Lung (tissue), 11 donors: ENCODE measurements at regions not wholly inside any gene's neighbourhood (a gene's known extent, or its start where the extent isn't known, plus 50 kb on each side); places are given as distances from the start of the nearest gene placed in this dataset.

ENCODE experiments used
- ATAC-seq: fragments of 200-7000 bp; cut with Tn5 transposase; one replicate; pipeline ENCODE4 v1.9.1; 2020; ENCODE audit warnings: moderate number of reproducible peaks; ENCODE audit not compliant: insufficient read depth, low FRiP score
- DNase-seq, 3 donors: peaks; one replicate each; pipeline ENCODE4 v3.0.0-alpha.2; 2013 to 2017
- H3K27ac ChIP-seq, 2 donors: one replicate each; pipeline ENCODE4 v1.5.1; 2013; ENCODE audit warnings: mild to moderate bottlenecking in 2 of 2, moderate library complexity in 2 of 2, control low read depth in 1 of 2, inconsistent platforms in 1 of 2, low read depth in 1 of 2, low read length in 1 of 2
- H3K27me3 ChIP-seq, 3 donors: one replicate each; pipeline ENCODE4 v1.5.1; 2013; ENCODE audit warnings: low read length in 2 of 3; ENCODE audit not compliant: control insufficient read depth in 3 of 3, insufficient read depth in 3 of 3
- H3K36me3 ChIP-seq, 4 donors: one replicate each; pipeline ENCODE4 v1.5.1; 2013; ENCODE audit warnings: low read length in 4 of 4, mild to moderate bottlenecking in 1 of 4, moderate library complexity in 1 of 4; ENCODE audit not compliant: control insufficient read depth in 4 of 4, insufficient read depth in 4 of 4
- H3K4me1 ChIP-seq, 5 donors: one replicate each; pipeline ENCODE4 v1.5.1; 2013; ENCODE audit warnings: low read length in 5 of 5, mild to moderate bottlenecking in 2 of 5, moderate library complexity in 1 of 5; ENCODE audit not compliant: control insufficient read depth in 5 of 5, insufficient read depth in 5 of 5
- H3K4me3 ChIP-seq: one replicate; pipeline ENCODE4 v1.5.1; 2013; ENCODE audit warnings: mild to moderate bottlenecking, control low read depth, moderate library complexity
- H3K9ac ChIP-seq, 2 donors: one replicate each; pipeline ENCODE4 v1.5.1; 2013; ENCODE audit warnings: low read length in 2 of 2, control low read depth in 1 of 2; ENCODE audit not compliant: insufficient read depth in 1 of 2
- H3K9me3 ChIP-seq, 4 donors: one replicate each; pipeline ENCODE4 v1.5.1; 2013; ENCODE audit warnings: low read length in 3 of 4, mild to moderate bottlenecking in 1 of 4, moderate library complexity in 1 of 4; ENCODE audit not compliant: control insufficient read depth in 4 of 4, insufficient read depth in 3 of 4
- CTCF ChIP-seq: IDR thresholded peaks from 2 replicates; pipeline ENCODE4 v1.5.1; 2012; ENCODE audit warnings: mild to moderate bottlenecking; ENCODE audit errors: control extremely low read depth, extremely low read depth
- WGBS, 2 donors: extraction: QIAGEN DNeasy Blood & Tissue Kit; methylation state at CpG; one replicate each; pipeline ENCODE4 v1.1.7; 2013; 5-methylcytosine and 5-hydroxymethylcytosine counted together
- donor health status: control.
- donor health status: control.
- donor health status: Bipolar disorder and iron deficiency.
- donor health status: healthy.
- donor health status: DM: yes; HTN: yes; CAD: no.

GRCh38 chr14:30034152-30034551 lies 106.5 kb upstream of the PRKD1 start:
- Histone ChIP-seq H3K27me3 (no peaks in the 10 kb centered on the region), H3K4me1 (no peaks in the 10 kb centered on the region), H3K4me3 (no peak overlapping the region), H3K9ac (no peak overlapping the region), H3K27ac (no peak overlapping the region), H3K9me3 (no peaks in the 10 kb centered on the region), H3K36me3 (no peaks in the 10 kb centered on the region)
- DNase-seq (peak in 2 of 3 donors; percentile 1 to 5), ATAC-seq (no peak)
- TF ChIP-seq CTCF, result no peak
- 64 to 72% methylated on average over 1 of the region's 1 CpG for WGBS, 2 donors

- ATAC-seq, result no peak
- no peak for DNase-seq
- 54 to 60% methylated on average over 1 of the region's 1 CpG for WGBS, 2 donors
- Histone ChIP-seq H3K4me1 (no peaks in the 10 kb centered on the region), H3K9me3 (no peaks in the 10 kb centered on the region), H3K27ac (no peak overlapping the region), H3K36me3 (no peaks in the 10 kb centered on the region), H3K27me3 (no peaks in the 10 kb centered on the region), H3K9ac (no peak overlapping the region), H3K4me3 (no peak overlapping the region)
- TF ChIP-seq CTCF, result no peak
These were observed 107.7 kb upstream of the PRKD1 start for GRCh38 chr14:30035361-30035760.

GRCh38 chr14:30045720-30046119 lies 118.1 kb upstream of the PRKD1 start:
- Histone ChIP-seq H3K9me3 (peaks cover 0 to 3% (median 0%) of the 10 kb centered on the region in 4 donors), H3K27ac (no peak overlapping the region), H3K9ac (no peak overlapping the region), H3K36me3 (no peaks in the 10 kb centered on the region), H3K27me3 (no peaks in the 10 kb centered on the region), H3K4me3 (no peak overlapping the region), H3K4me1 (no peaks in the 10 kb centered on the region)
- WGBS, 2 donors, result 82 to 91% methylated on average over 5 of the region's 5 CpGs
- no peak for TF ChIP-seq CTCF
- no peak for DNase-seq
- no peak for ATAC-seq

GRCh38 chr14:30053103-30053502 lies 125.5 kb upstream of the PRKD1 start:
- WGBS, 2 donors, result 91% methylated on average over 2 of the region's 2 CpGs
- no peak overlapping the region for H3K27ac ChIP-seq
- H3K9ac ChIP-seq, result no peak overlapping the region
- no peaks in the 10 kb centered on the region for H3K4me1 ChIP-seq
- H3K9me3 ChIP-seq, result peaks cover 0 to 5% (median 0%) of the 10 kb centered on the region in 4 donors
- TF ChIP-seq CTCF, result no peak
- H3K4me3 ChIP-seq, result no peak overlapping the region
- H3K36me3 ChIP-seq, result no peaks in the 10 kb centered on the region
- ATAC-seq, result no peak
- DNase-seq, result no peak
- H3K27me3 ChIP-seq, result no peaks in the 10 kb centered on the region
